ENCODE measurements at regions not wholly inside any gene's neighbourhood (a gene's known extent, or its start where the extent isn't known, plus 50 kb on each side); places are given as distances from the start of the nearest gene placed in this dataset.

DNA sequence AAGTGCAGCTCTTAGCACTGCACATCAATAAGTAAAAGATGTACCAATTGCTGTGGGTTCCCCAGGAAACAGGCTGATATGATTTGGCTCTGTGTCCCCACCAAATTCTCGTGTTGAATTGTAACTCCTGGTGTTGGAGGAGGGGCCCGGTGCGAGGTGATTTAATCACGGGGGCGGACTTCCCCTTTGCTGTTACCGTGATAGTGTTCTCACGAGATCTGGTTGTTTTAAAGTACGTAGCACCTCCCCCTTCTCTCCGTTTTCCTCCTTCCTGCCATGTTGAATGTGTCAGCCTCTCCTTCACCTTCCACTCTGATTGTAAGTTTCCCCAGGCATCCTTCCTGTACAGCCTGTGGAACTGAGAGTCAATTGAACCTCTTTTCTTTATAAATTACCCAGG, 93.2 kb upstream of the ACTBL2 start:
- TF ChIP-seq, protein P1, sequence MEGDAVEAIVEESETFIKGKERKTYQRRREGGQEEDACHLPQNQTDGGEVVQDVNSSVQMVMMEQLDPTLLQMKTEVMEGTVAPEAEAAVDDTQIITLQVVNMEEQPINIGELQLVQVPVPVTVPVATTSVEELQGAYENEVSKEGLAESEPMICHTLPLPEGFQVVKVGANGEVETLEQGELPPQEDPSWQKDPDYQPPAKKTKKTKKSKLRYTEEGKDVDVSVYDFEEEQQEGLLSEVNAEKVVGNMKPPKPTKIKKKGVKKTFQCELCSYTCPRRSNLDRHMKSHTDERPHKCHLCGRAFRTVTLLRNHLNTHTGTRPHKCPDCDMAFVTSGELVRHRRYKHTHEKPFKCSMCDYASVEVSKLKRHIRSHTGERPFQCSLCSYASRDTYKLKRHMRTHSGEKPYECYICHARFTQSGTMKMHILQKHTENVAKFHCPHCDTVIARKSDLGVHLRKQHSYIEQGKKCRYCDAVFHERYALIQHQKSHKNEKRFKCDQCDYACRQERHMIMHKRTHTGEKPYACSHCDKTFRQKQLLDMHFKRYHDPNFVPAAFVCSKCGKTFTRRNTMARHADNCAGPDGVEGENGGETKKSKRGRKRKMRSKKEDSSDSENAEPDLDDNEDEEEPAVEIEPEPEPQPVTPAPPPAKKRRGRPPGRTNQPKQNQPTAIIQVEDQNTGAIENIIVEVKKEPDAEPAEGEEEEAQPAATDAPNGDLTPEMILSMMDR (IDR thresholded peaks at IDR 0.05; ENCODE audit: borderline replicate concordance, extremely low read depth, low read length, poor library complexity, severe bottlenecking), result no peak
- TF ChIP-seq EZH2 (IDR thresholded peaks at IDR 0.05; ENCODE audit: borderline replicate concordance, low read depth, low read length, severe bottlenecking), result no peak
